IMR-90 (cell line): ENCODE measurements at regions not wholly inside any gene's neighbourhood (a gene's known extent, or its start where the extent isn't known, plus 50 kb on each side); places are given as distances from the start of the nearest gene placed in this dataset.

Experiments
- ATAC-seq: fragments of 200-7000 bp; cut with Tn5 transposase; 2 replicates; pipeline ENCODE4 v1.9.1; 2020; ENCODE audit warnings: low read depth, mild to moderate bottlenecking, moderate library complexity
- BruUV-seq: library from RNA; stranded (reverse); fragments of 400-500 nt; replicated peaks from 2 replicates; lab custom pipeline; 2021; lab: Mats Ljungman, UMichigan
- CTCF ChIA-PET: fragments of 300-600 bp; formaldehyde crosslinking; extraction: SDS; loops from one replicate; lab custom pipeline; 2021; ENCODE audit warnings: antibody characterized with exemption; lab: Yijun Ruan, JAX
- POLR2A ChIA-PET: fragments of 300-600 bp; sonication (Branson Sonifier 250); formaldehyde crosslinking; loops from one replicate; lab custom pipeline; 2022; ENCODE audit warnings: antibody characterized with exemption; ENCODE audit not compliant: unreplicated experiment; lab: Charles Lee
- DNase-seq: peaks from one replicate; pipeline ENCODE4 v3.0.0; 2013
- H2AFZ ChIP-seq: replicated peaks from 2 replicates; pipeline ENCODE3; 2013; ENCODE audit warnings: low read length, mild to moderate bottlenecking; ENCODE audit not compliant: poor library complexity
- H2AK5ac ChIP-seq: 2 replicates; pipeline ENCODE4 v1.6.1; 2013; ENCODE audit warnings: low read depth, low read length, inconsistent platforms
- H2AK9ac ChIP-seq: replicated peaks from 2 replicates; pipeline ENCODE3; 2013; ENCODE audit warnings: mild to moderate bottlenecking, low read depth, low read length, moderate library complexity; ENCODE audit not compliant: poor library complexity
- H2BK120ac ChIP-seq: 2 replicates; pipeline ENCODE4 v1.6.1; 2013; ENCODE audit warnings: low read depth, low read length, inconsistent platforms
- H2BK15ac ChIP-seq: 3 replicates; pipeline ENCODE4 v1.6.1; 2013; ENCODE audit warnings: low read depth, low read length, inconsistent platforms
- H2BK20ac ChIP-seq: 2 replicates; pipeline ENCODE4 v1.6.1; 2013; ENCODE audit warnings: low read depth, mild to moderate bottlenecking, inconsistent platforms, low read length, moderate library complexity
- H2BK5ac ChIP-seq: 2 replicates; pipeline ENCODE4 v1.6.1; 2013; ENCODE audit warnings: mild to moderate bottlenecking, low read depth, low read length, inconsistent platforms; ENCODE audit not compliant: poor library complexity, severe bottlenecking
- H3K14ac ChIP-seq: replicated peaks from 2 replicates; pipeline ENCODE4 v1.6.1; 2013; ENCODE audit warnings: low read depth, low read length, inconsistent platforms
- H3K18ac ChIP-seq: 2 replicates; pipeline ENCODE4 v1.6.1; 2013; ENCODE audit warnings: low read depth, low read length, control low read depth
- H3K23ac ChIP-seq: 2 replicates; pipeline ENCODE4 v1.6.1; 2013; ENCODE audit warnings: low read depth, low read length, inconsistent platforms
- H3K27ac ChIP-seq: 2 replicates; pipeline ENCODE4 v1.5.1; 2013; ENCODE audit warnings: mild to moderate bottlenecking, control low read depth, low read length; ENCODE audit not compliant: insufficient read depth
- H3K27me3 ChIP-seq: 2 replicates; pipeline ENCODE4 v1.6.1; 2013; ENCODE audit warnings: low read length; ENCODE audit not compliant: control insufficient read depth, insufficient read depth
- H3K36me3 ChIP-seq: 2 replicates; pipeline ENCODE4 v1.6.1; 2013; ENCODE audit warnings: low read length, mixed read lengths; ENCODE audit not compliant: control insufficient read depth, insufficient read depth
- H3K4ac ChIP-seq: 2 replicates; pipeline ENCODE4 v1.6.1; 2013; ENCODE audit warnings: low read depth, low read length, inconsistent platforms
- H3K4me1 ChIP-seq: 2 replicates; pipeline ENCODE4 v1.6.1; 2013; ENCODE audit warnings: low read length, mixed read lengths; ENCODE audit not compliant: control insufficient read depth, insufficient read depth
- H3K4me2 ChIP-seq: 2 replicates; pipeline ENCODE4 v1.6.1; 2013; ENCODE audit warnings: low read depth, mild to moderate bottlenecking, control low read depth, low read length, moderate library complexity
- H3K4me3 ChIP-seq: 2 replicates; pipeline ENCODE4 v1.5.1; 2013; ENCODE audit warnings: low read depth, mild to moderate bottlenecking, control low read depth, low read length, moderate library complexity; ENCODE audit not compliant: insufficient read depth
- H3K56ac ChIP-seq: 2 replicates; pipeline ENCODE4 v1.6.1; 2013; ENCODE audit warnings: low read length, inconsistent platforms; ENCODE audit not compliant: insufficient read depth; ENCODE audit errors: extremely low read depth
- H3K79me1 ChIP-seq, 2 experiments: 2 replicates each; pipeline ENCODE4 v1.6.1; 2013; ENCODE audit warnings: low read length in 2 of 2, inconsistent platforms in 1 of 2, low read depth in 1 of 2
- H3K9ac ChIP-seq: 2 replicates; pipeline ENCODE4 v1.6.1; 2013; ENCODE audit warnings: low read depth, low read length, control low read depth
- H3K9me1 ChIP-seq: 2 replicates; pipeline ENCODE4 v1.6.1; 2013; ENCODE audit warnings: low read length, inconsistent platforms; ENCODE audit not compliant: insufficient read depth
- H3K9me3 ChIP-seq: 2 replicates; pipeline ENCODE4 v1.6.1; 2013; ENCODE audit warnings: low read length; ENCODE audit not compliant: control insufficient read depth, insufficient read depth
- H4K20me1 ChIP-seq: 2 replicates; pipeline ENCODE4 v1.6.1; 2013; ENCODE audit warnings: low read length, inconsistent platforms; ENCODE audit not compliant: insufficient read depth
- H4K5ac ChIP-seq: 2 replicates; pipeline ENCODE4 v1.6.1; 2013; ENCODE audit warnings: mild to moderate bottlenecking, low read depth, low read length, control low read depth
- H4K8ac ChIP-seq, 2 experiments: 2 replicates each; pipeline ENCODE4 v1.6.1; 2013; ENCODE audit warnings: low read depth in 2 of 2, low read length in 2 of 2, control low read depth in 1 of 2, inconsistent platforms in 1 of 2
- H4K91ac ChIP-seq: 2 replicates; pipeline ENCODE4 v1.6.1; 2013; ENCODE audit warnings: low read depth, low read length, inconsistent platforms; ENCODE audit not compliant: insufficient read depth
- BHLHE40 ChIP-seq: fragments of 150-350 bp; IDR thresholded peaks from 2 replicates; pipeline ENCODE4 v1.6.1; 2016; ENCODE audit warnings: mild to moderate bottlenecking, low read depth, low read length
- CEBPB ChIP-seq: IDR thresholded peaks from 2 replicates; pipeline ENCODE4 v1.6.1; 2012; ENCODE audit warnings: low read depth, low read length, improper control_type of control experiment
- CHD1 ChIP-seq: IDR thresholded peaks from 2 replicates; pipeline ENCODE4 v1.6.1; 2012; ENCODE audit warnings: low read depth, low read length, improper control_type of control experiment
- FOS ChIP-seq: fragments of 150-350 bp; IDR thresholded peaks from 2 replicates; pipeline ENCODE4 v1.6.1; 2016; ENCODE audit warnings: low read depth, low read length
- MAFK ChIP-seq: IDR thresholded peaks from 2 replicates; pipeline ENCODE4 v1.6.1; 2012; ENCODE audit warnings: low read depth, low read length, improper control_type of control experiment
- MAZ ChIP-seq: IDR thresholded peaks from 2 replicates; pipeline ENCODE4 v1.6.1; 2012; ENCODE audit warnings: low read depth, mild to moderate bottlenecking, low read length, improper control_type of control experiment, moderate library complexity, borderline replicate concordance
- MXI1 ChIP-seq: IDR thresholded peaks from 2 replicates; pipeline ENCODE4 v1.6.1; 2012; ENCODE audit warnings: low read depth, mild to moderate bottlenecking, low read length, moderate library complexity, borderline replicate concordance
- NFE2L2 ChIP-seq: fragments of 150-350 bp; IDR thresholded peaks from 2 replicates; pipeline ENCODE4 v1.6.1; 2016; ENCODE audit warnings: low read depth, mild to moderate bottlenecking, low read length
- POLR2A ChIP-seq: IDR thresholded peaks from 2 replicates; pipeline ENCODE4 v1.6.1; 2012; ENCODE audit warnings: mild to moderate bottlenecking, low read depth, low read length
- RAD21 ChIP-seq: IDR thresholded peaks from 2 replicates; pipeline ENCODE4 v1.6.1; 2012; ENCODE audit warnings: low read length, improper control_type of control experiment
- RCOR1 ChIP-seq: IDR thresholded peaks from 2 replicates; pipeline ENCODE4 v1.6.1; 2012; ENCODE audit warnings: mild to moderate bottlenecking, low read length, improper control_type of control experiment; ENCODE audit not compliant: insufficient replicate concordance
- RFX5 ChIP-seq: IDR thresholded peaks from 2 replicates; pipeline ENCODE4 v1.8.0; 2012; ENCODE audit warnings: low read depth, mild to moderate bottlenecking, low read length, moderate library complexity
- SMC3 ChIP-seq: fragments of 150-350 bp; IDR thresholded peaks from 2 replicates; pipeline ENCODE4 v1.6.1; 2016; ENCODE audit warnings: low read depth, mild to moderate bottlenecking, antibody characterized with exemption, low read length, moderate library complexity
- WGBS, 2 experiments: methylation state at CpG; one replicate each; pipeline versions ENCODE4 v1.1.5 to v1.1.7; 2013; ENCODE audit warnings: missing lambda C conversion rate in 2 of 2; ENCODE audit not compliant: insufficient read length in 1 of 2; ENCODE audit errors: extremely low coverage in 2 of 2; 5-methylcytosine and 5-hydroxymethylcytosine counted together
- dilution Hi-C: fragments of 300-500 bp; cut with HindIII; formaldehyde crosslinking; loops from one replicate; pipeline ENCODE4 v1.14.3; 2018; ENCODE audit warnings: low sequenced_read_pairs; ENCODE audit not compliant: unreplicated experiment
- in situ Hi-C: fragments of 300-500 bp; cut with MboI; formaldehyde crosslinking; loops from 3 replicates; pipeline ENCODE4 v1.14.3; 2019; ENCODE audit warnings: low sequenced_read_pairs, inconsistent platforms, mixed read lengths
- intact Hi-C: fragments of 100-400 bp; cut with micrococcal nuclease; formaldehyde crosslinking; loops from 2 replicates; pipeline ENCODE4 v1.10.0; 2022
- TF ChIP-seq, protein P1 (sequence below): conservative IDR thresholded peaks from 2 replicates; pipeline ENCODE4 v1.5.1; 2012; ENCODE audit warnings: mild to moderate bottlenecking, low read depth, low read length, improper control_type of control experiment
- TF ChIP-seq, protein P2 (sequence below): fragments of 150-350 bp; IDR thresholded peaks from 2 replicates; pipeline ENCODE4 v1.6.1; 2017; ENCODE audit warnings: mild to moderate bottlenecking, antibody characterized with exemption, low read length, low read depth
- TF ChIP-seq, protein P3 (sequence below): fragments of 150-350 bp; IDR thresholded peaks from 2 replicates; pipeline ENCODE4 v1.6.1; 2016; ENCODE audit warnings: low read depth, mild to moderate bottlenecking, low read length, moderate library complexity, borderline replicate concordance

DNA sequence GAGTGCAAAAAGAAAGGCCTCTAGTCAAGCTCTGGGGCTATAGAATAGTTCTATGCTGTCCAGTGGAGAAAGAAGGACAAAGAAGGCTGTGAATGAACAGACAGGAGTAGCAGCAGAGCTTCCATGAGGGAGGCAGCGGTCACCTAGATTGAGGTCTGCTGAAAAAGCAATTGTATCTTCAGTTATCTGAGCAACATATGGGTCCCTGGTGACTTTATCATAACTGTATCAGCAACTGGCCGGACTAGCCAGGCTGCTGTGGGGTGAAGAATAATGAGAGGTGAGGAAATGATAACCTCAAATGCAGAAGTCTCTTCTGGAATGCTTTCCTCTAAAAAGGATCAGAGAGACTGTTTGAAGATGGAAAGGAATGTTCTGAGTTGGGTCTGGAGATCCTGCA lies 971.3 kb upstream of the TMEM132C start:
- Histone ChIP-seq H2BK120ac (no peak overlapping the region), H3K36me3 (no peaks in the 10 kb centered on the region), H3K79me1 (no peaks in the 10 kb centered on the region), H3K9me3 (peaks cover 12% of the 10 kb centered on the region), H4K91ac (no peak overlapping the region), H2AK9ac (no peak overlapping the region), H3K4me1 (no peaks in the 10 kb centered on the region), H4K20me1 (no peaks in the 10 kb centered on the region), H3K4me2 (no peak overlapping the region), H2AFZ (no peak overlapping the region), H3K9me1 (no peaks in the 10 kb centered on the region), H3K14ac (no peak overlapping the region), H2AK5ac (no peak overlapping the region), H3K23ac (no peak overlapping the region), H4K8ac (no peak overlapping the region), H4K5ac (no peak overlapping the region), H3K9ac (no peak overlapping the region), H3K56ac (no peak overlapping the region), H3K18ac (no peak overlapping the region), H3K27ac (no peak overlapping the region), H3K4ac (no peak overlapping the region), H3K27me3 (no peaks in the 10 kb centered on the region), H2BK15ac (no peak overlapping the region), H2BK20ac (no peak overlapping the region), H3K4me3 (no peak overlapping the region), H2BK5ac (no peak overlapping the region)
- POLR2A ChIA-PET, result no interaction called here
- in situ Hi-C loops, result no loop called here
- DNase-seq (no peak), ATAC-seq (no peak)
- CTCF ChIA-PET, result no interaction called here
- intact Hi-C loops, result no loop called here
- no TSS peak for BruUV-seq
- WGBS, 2 experiments, result 20% methylated on average over 1 of the region's 2 CpGs; no CpG with 5 or more reads in 1 of the 2 experiments
- TF ChIP-seq RFX5 (no peak), RCOR1 (no peak), CEBPB (no peak), MXI1 (no peak), FOS (no peak), BHLHE40 (no peak), POLR2A (no peak), SMC3 (no peak), CHD1 (no peak), RAD21 (no peak), MAZ (no peak), MAFK (no peak), NFE2L2 (no peak)
- TF ChIP-seq, protein P1, sequence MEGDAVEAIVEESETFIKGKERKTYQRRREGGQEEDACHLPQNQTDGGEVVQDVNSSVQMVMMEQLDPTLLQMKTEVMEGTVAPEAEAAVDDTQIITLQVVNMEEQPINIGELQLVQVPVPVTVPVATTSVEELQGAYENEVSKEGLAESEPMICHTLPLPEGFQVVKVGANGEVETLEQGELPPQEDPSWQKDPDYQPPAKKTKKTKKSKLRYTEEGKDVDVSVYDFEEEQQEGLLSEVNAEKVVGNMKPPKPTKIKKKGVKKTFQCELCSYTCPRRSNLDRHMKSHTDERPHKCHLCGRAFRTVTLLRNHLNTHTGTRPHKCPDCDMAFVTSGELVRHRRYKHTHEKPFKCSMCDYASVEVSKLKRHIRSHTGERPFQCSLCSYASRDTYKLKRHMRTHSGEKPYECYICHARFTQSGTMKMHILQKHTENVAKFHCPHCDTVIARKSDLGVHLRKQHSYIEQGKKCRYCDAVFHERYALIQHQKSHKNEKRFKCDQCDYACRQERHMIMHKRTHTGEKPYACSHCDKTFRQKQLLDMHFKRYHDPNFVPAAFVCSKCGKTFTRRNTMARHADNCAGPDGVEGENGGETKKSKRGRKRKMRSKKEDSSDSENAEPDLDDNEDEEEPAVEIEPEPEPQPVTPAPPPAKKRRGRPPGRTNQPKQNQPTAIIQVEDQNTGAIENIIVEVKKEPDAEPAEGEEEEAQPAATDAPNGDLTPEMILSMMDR, result no peak
- TF ChIP-seq, protein P2, sequence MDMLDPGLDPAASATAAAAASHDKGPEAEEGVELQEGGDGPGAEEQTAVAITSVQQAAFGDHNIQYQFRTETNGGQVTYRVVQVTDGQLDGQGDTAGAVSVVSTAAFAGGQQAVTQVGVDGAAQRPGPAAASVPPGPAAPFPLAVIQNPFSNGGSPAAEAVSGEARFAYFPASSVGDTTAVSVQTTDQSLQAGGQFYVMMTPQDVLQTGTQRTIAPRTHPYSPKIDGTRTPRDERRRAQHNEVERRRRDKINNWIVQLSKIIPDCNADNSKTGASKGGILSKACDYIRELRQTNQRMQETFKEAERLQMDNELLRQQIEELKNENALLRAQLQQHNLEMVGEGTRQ, result no peak
- TF ChIP-seq, protein P3, sequence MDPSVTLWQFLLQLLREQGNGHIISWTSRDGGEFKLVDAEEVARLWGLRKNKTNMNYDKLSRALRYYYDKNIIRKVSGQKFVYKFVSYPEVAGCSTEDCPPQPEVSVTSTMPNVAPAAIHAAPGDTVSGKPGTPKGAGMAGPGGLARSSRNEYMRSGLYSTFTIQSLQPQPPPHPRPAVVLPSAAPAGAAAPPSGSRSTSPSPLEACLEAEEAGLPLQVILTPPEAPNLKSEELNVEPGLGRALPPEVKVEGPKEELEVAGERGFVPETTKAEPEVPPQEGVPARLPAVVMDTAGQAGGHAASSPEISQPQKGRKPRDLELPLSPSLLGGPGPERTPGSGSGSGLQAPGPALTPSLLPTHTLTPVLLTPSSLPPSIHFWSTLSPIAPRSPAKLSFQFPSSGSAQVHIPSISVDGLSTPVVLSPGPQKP, result no peak
- dilution Hi-C loops, result no loop called here
